Esophagus squamous epithelium (tissue), 5 donors: ENCODE measurements at regions not wholly inside any gene's neighbourhood (a gene's known extent, or its start where the extent isn't known, plus 50 kb on each side); places are given as distances from the start of the nearest gene placed in this dataset.

ENCODE experiments used
- DNase-seq: peaks from one replicate; lab custom pipeline; 2025; lab: John Stamatoyannopoulos, UW
- H3K27ac ChIP-seq, 4 donors: fragments of 200-600 bp; sonication (generic); one replicate each; pipeline ENCODE4 v1.5.1; 2016 to 2019; ENCODE audit warnings: mild to moderate bottlenecking in 1 of 4
- H3K27me3 ChIP-seq, 4 donors: fragments of 200-600 bp; sonication (generic); 1 replicate in 3 of 4; 2 replicates in 1 of 4; pipeline versions ENCODE4 v1.5.1 to v1.6.0; 2017 to 2021; ENCODE audit warnings: antibody characterized with exemption in 1 of 4
- H3K36me3 ChIP-seq, 3 donors: fragments of 200-600 bp; sonication (generic); one replicate each; pipeline ENCODE4 v1.5.1; 2016 to 2019
- H3K4me1 ChIP-seq, 3 donors: fragments of 200-600 bp; sonication (generic); one replicate each; pipeline ENCODE4 v1.5.1; 2017 to 2019
- H3K4me3 ChIP-seq, 4 donors: fragments of 200-600 bp; sonication (generic); 1 replicate in 3 of 4; 2 replicates in 1 of 4; pipeline ENCODE4 v1.5.1; 2016 to 2019; ENCODE audit warnings: mild to moderate bottlenecking in 2 of 4, moderate library complexity in 1 of 4
- H3K9me3 ChIP-seq, 3 donors: fragments of 200-600 bp; sonication (generic); one replicate each; pipeline ENCODE4 v1.5.1; 2016 to 2019
- CTCF ChIP-seq, 6 experiments: fragments of 450-650 bp in 4 of 6; fragments of 200-600 bp in 2 of 6; sonication (generic) in 2 of 6; IDR thresholded peaks; one replicate each; pipeline ENCODE4 v1.5.1; 2016 to 2019; ENCODE audit warnings: antibody characterized with exemption in 6 of 6, mild to moderate bottlenecking in 4 of 6, moderate library complexity in 4 of 6
- POLR2A ChIP-seq, 4 donors: fragments of 450-650 bp; IDR thresholded peaks; one replicate each; pipeline ENCODE4 v1.6.1; 2017; ENCODE audit warnings: antibody characterized with exemption in 4 of 4, mild to moderate bottlenecking in 4 of 4, moderate library complexity in 3 of 4
- WGBS, 2 donors: methylation state at CpG; one replicate each; pipeline ENCODE4 v1.1.5; 2018; 5-methylcytosine and 5-hydroxymethylcytosine counted together
- intact Hi-C: fragments of 100-400 bp; cut with DNase I; formaldehyde crosslinking; loops from one replicate; pipeline ENCODE4 v1.15.0; 2022
- donor health status: DM: yes; HTN: yes; CAD: no.

- Histone ChIP-seq H3K27ac (no peak overlapping the region), H3K4me1 (no peaks in the 10 kb centered on the region), H3K36me3 (no peaks in the 10 kb centered on the region), H3K4me3 (no peak overlapping the region), H3K9me3 (no peaks in the 10 kb centered on the region), H3K27me3 (no peaks in the 10 kb centered on the region)
- intact Hi-C loops, result no loop called here
- no peak for TF ChIP-seq CTCF (IDR thresholded peaks at IDR 0.05)
- TF ChIP-seq POLR2A (IDR thresholded peaks at IDR 0.05), result no peak
- DNase-seq, result no peak
Observed at GRCh38 chr13:81283561-81283960, 942.6 kb upstream of the SPRY2 start.

DNA sequence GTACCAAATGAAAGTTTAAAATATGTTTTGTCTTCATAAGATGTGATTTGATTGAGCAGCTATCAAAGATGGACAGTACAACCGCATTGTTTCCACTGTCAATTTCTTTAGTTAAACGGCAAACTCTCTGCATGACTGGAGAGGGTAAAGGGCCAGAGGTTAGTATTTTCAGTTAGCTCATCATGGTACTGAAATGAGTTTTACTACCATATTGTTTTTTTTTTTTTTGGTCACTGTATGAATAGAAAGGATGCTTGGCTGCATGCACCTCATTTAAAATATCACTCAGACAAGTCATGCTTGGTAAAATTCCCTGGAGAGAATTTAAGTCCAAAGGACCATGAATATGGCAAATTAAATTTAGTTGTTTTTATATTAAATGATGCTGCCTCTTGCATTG lies 942.1 kb upstream of the SPRY2 start:
- TF ChIP-seq POLR2A (IDR thresholded peaks at IDR 0.05) (no peak), CTCF (IDR thresholded peaks at IDR 0.05) (no peak)
- Histone ChIP-seq H3K4me1 (no peaks in the 10 kb centered on the region), H3K36me3 (no peaks in the 10 kb centered on the region), H3K27me3 (no peaks in the 10 kb centered on the region), H3K27ac (no peak overlapping the region), H3K4me3 (no peak overlapping the region), H3K9me3 (no peaks in the 10 kb centered on the region)
- DNase-seq, result no peak
- intact Hi-C loops, result no loop called here
- WGBS, 2 donors, result 74 to 86% methylated on average over 2 of the region's 2 CpGs

DNA sequence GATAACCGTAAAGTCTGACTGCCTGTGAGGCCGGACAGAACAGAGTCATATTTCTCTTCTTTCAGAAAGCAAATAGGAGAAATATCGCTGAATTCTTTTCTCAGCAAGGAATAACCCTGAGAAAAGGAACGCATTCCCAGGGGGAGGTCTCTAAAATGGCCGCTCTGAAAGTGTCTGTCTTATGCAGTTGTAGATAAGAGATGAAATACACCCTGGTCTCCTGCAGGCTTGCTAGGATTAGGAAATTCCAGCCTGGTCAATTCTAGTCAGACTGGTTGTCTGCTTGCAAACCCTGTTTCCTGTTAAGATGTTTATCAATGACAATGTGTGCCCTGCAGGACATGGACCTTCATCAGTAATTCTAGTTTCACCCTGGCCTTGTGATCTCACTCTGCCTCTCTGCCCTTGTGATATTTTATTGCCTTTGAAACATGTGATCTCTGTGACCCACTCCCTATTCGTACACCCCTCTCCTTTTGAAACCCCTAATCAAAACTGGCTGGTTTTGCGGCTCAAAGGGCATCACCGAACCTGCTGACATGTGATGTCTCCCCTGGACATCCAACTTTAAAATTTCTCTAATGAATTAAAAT lies 934.8 kb upstream of the SPRY2 start:
- H3K9me3 ChIP-seq, result no peaks in the 10 kb centered on the region
- WGBS, 2 donors, result 75 to 79% methylated on average over 8 of the region's 8 CpGs
- intact Hi-C loops, result no loop called here
- no peaks in the 10 kb centered on the region for H3K36me3 ChIP-seq
- TF ChIP-seq CTCF (IDR thresholded peaks at IDR 0.05), result no peak
- TF ChIP-seq POLR2A (IDR thresholded peaks at IDR 0.05), result no peak
- H3K4me1 ChIP-seq, result no peaks in the 10 kb centered on the region
- no peak overlapping the region for H3K4me3 ChIP-seq
- H3K27me3 ChIP-seq, result no peaks in the 10 kb centered on the region
- no peak for DNase-seq
- H3K27ac ChIP-seq, result no peak overlapping the region

DNA sequence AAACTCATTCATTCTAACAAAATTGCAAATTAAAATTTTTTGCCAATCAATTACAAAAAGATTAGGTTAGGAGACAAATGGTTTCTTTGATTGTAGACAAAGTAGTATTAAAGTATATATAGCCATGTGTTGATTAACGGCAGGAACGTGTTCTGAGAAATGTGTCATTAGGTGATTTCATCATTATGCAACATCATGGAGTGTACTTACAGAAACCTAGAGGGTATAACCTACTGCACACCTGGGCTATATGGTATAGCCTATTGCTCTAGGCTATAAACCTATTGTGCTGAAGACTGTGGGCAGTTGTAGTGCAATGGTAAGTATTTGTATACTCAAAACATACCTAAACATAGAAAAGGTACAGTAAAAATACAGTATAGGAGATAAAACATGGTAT lies 906.8 kb upstream of the SPRY2 start:
- TF ChIP-seq CTCF (IDR thresholded peaks at IDR 0.05) (no peak), POLR2A (IDR thresholded peaks at IDR 0.05) (no peak)
- 59 to 68% methylated on average over 2 of the region's 2 CpGs for WGBS, 2 donors
- H3K4me1 ChIP-seq, result no peaks in the 10 kb centered on the region
- H3K9me3 ChIP-seq, result no peaks in the 10 kb centered on the region
- no peak overlapping the region for H3K27ac ChIP-seq
- DNase-seq, result no peak
- H3K4me3 ChIP-seq, result no peak overlapping the region
- intact Hi-C loops, result no loop called here
- no peaks in the 10 kb centered on the region for H3K27me3 ChIP-seq
- no peaks in the 10 kb centered on the region for H3K36me3 ChIP-seq

- H3K9me3 ChIP-seq, result no peaks in the 10 kb centered on the region
- no peak for DNase-seq
- intact Hi-C loops, result no loop called here
- no peaks in the 10 kb centered on the region for H3K4me1 ChIP-seq
- no peaks in the 10 kb centered on the region for H3K36me3 ChIP-seq
- H3K27ac ChIP-seq, result no peak overlapping the region
- TF ChIP-seq POLR2A (IDR thresholded peaks at IDR 0.05), result no peak
- no peak for TF ChIP-seq CTCF (IDR thresholded peaks at IDR 0.05)
- no peaks in the 10 kb centered on the region for H3K27me3 ChIP-seq
- H3K4me3 ChIP-seq, result no peak overlapping the region
- 74 to 79% methylated on average over 6 of the region's 6 CpGs for WGBS, 2 donors
Observed at GRCh38 chr13:81246556-81246955, 905.6 kb upstream of the SPRY2 start.
